ENCODE measurements at regions not wholly inside any gene's neighbourhood (a gene's known extent, or its start where the extent isn't known, plus 50 kb on each side); places are given as distances from the start of the nearest gene placed in this dataset.

DNA sequence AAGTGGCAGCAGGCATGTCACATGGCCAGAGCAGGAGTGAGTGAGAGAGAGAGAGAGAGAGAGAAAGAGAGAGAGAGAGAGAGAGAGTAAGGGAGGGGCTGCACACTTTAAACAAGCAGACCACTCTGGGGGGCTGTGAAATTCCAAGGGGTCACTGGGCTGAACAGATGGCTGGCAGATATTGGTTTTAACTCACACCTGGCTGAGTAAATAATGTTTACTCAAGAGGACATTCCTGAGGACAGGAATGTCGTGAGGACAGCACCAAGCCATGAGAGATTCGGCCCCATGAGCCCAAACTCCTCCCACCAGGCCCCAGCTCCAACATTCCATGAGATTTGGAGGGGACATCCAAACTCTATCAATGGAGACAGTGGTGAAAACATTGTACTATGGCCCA, 269.7 kb downstream of the CBLN1 start:
- no peaks in the 10 kb centered on the region for H3K4me1 ChIP-seq
- H3K27me3 ChIP-seq (ENCODE audit: low read depth): no peaks in the 10 kb centered on the region; the same call in 1 of the 2 replicates
- no peaks in the 10 kb centered on the region for H3K36me3 ChIP-seq (replicated peaks)
- H3K4me3 ChIP-seq: no peak overlapping the region
- no peak for DNase-seq (ENCODE audit: low spot score in 2 of 2)
- H3K9me3 ChIP-seq: no peaks in the 10 kb centered on the region
- in situ Hi-C loops (cut with MboI; ENCODE audit: low sequenced_read_pairs): no loop called here

GRCh38 chr16:49010879-49011278, 270.8 kb downstream of the CBLN1 start:
- H3K4me3 ChIP-seq: no peak overlapping the region
- H3K4me1 ChIP-seq: no peaks in the 10 kb centered on the region
- in situ Hi-C loops (cut with MboI; ENCODE audit: low sequenced_read_pairs): no loop called here
- no peaks in the 10 kb centered on the region for H3K9me3 ChIP-seq
- H3K27me3 ChIP-seq (ENCODE audit: low read depth): no peaks in the 10 kb centered on the region; the same call in 1 of the 2 replicates
- no peak for DNase-seq (ENCODE audit: low spot score in 2 of 2)
- no peaks in the 10 kb centered on the region for H3K36me3 ChIP-seq (replicated peaks)

GRCh38 chr16:49010396-49010795, 271.2 kb downstream of the CBLN1 start:
- no peak overlapping the region for H3K4me3 ChIP-seq
- no peak for DNase-seq (ENCODE audit: low spot score in 2 of 2)
- no peaks in the 10 kb centered on the region for H3K36me3 ChIP-seq (replicated peaks)
- in situ Hi-C loops (cut with MboI; ENCODE audit: low sequenced_read_pairs): no loop called here
- H3K9me3 ChIP-seq: no peaks in the 10 kb centered on the region
- no peaks in the 10 kb centered on the region; the same call in 1 of the 2 replicates for H3K27me3 ChIP-seq (ENCODE audit: low read depth)
- no peaks in the 10 kb centered on the region for H3K4me1 ChIP-seq

DNA sequence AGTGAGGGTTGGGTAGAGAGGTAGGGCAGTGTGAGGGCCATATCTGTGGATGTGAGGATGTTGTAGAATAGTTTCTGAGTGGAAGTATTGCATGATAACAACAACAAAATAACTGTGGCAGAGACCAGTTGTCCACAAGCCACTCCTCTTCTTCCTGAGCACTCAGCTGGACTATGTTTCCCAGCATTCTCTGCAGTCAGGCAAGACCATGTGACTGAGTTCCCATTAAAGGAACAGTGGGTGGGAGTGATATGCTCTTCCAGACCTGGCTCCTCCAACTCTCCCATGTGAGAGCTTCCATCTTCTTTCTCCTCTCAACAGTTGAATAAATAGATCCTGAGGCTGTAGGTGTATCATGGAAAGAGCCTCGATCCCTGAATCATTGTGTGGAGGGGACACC, 272.4 kb downstream of the CBLN1 start:
- in situ Hi-C loops (cut with MboI; ENCODE audit: low sequenced_read_pairs): no loop called here

DNA sequence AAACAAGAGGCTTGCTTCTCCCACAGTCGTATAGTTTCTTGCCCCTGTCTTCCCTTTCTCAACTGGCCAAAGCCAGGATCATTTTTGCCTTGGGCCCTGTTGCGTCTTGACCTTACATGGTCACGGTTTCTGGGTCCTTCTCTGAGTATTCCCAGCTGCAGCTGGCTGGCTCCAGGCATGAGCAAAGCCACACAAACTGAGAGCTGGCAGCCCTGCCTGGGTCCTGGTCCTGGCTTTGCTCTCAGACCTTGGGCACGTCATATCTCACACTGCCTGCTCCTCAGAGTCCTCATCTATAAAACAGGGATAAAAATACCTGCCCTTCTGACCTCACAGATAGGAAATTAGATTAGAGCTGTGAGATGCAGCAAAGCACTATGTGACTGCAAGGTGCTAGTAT, 277.6 kb downstream of the CBLN1 start:
- Histone ChIP-seq H3K27me3 (ENCODE audit: low read depth) (no peaks in the 10 kb centered on the region), H3K4me3 (no peak overlapping the region), H3K9me3 (no peaks in the 10 kb centered on the region), H3K4me1 (no peaks in the 10 kb centered on the region), H3K36me3 (replicated peaks) (no peaks in the 10 kb centered on the region)
- DNase-seq (ENCODE audit: low spot score in 2 of 2): no peak
- in situ Hi-C loops (cut with MboI; ENCODE audit: low sequenced_read_pairs): no loop called here

More for the DNA sequence above, 272.4 kb downstream of the CBLN1 start:
- no peak overlapping the region for H3K4me3 ChIP-seq
- no peaks in the 10 kb centered on the region for H3K27me3 ChIP-seq (ENCODE audit: low read depth)
- H3K9me3 ChIP-seq: no peaks in the 10 kb centered on the region
- no peak for DNase-seq (ENCODE audit: low spot score in 2 of 2)
- no peaks in the 10 kb centered on the region for H3K4me1 ChIP-seq
- H3K36me3 ChIP-seq (replicated peaks): no peaks in the 10 kb centered on the region

DNA sequence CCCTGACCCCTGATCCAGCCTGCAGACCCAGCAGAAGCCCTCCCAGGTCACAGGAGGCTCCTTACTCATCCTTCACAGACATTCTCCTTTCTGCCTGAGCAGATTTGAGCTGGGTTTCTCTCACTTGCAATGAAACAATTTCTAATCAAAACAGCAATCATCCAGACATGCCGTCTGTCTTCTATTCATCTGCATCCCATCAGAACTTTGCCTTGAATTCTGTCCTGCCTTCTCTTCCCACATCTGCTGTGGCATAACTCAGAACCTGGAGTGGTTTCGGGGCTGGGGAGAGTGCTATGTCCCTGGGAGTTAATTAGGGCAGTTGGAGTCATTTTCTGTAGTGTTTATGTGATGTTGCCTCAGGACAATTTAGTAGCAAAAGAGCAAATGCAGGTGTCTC, 278.6 kb downstream of the CBLN1 start:
- in situ Hi-C loops (cut with MboI; ENCODE audit: low sequenced_read_pairs): no loop called here
- Histone ChIP-seq H3K36me3 (replicated peaks) (no peaks in the 10 kb centered on the region), H3K4me3 (no peak overlapping the region), H3K4me1 (no peaks in the 10 kb centered on the region), H3K27me3 (ENCODE audit: low read depth) (no peaks in the 10 kb centered on the region), H3K9me3 (no peaks in the 10 kb centered on the region)
- DNase-seq (ENCODE audit: low spot score in 2 of 2): no peak

DNA sequence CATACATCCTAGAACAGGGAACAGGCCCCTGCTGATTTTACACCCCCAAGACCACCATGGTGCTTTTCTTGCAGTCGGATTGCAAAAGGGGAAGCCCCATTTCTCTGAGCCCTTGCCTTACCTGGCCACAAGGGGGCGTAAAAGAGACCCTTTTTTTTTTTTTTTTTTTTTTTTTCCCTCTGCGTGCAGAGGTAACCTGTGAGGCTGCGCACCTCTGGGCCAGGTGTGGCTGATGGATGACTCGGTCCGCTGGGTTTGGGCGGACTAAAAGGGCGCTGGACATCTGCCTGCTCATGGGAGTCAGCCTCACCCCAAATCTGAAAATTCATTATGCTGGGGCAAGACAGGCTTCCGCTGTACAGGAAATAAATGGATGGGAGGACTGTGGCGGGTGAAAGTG, 281.0 kb downstream of the CBLN1 start:
- H3K9me3 ChIP-seq: no peaks in the 10 kb centered on the region
- DNase-seq (ENCODE audit: low spot score in 2 of 2): no peak
- in situ Hi-C loops (cut with MboI; ENCODE audit: low sequenced_read_pairs): no loop called here
- no peaks in the 10 kb centered on the region for H3K4me1 ChIP-seq
- no peak overlapping the region for H3K4me3 ChIP-seq
- no peaks in the 10 kb centered on the region for H3K27me3 ChIP-seq (ENCODE audit: low read depth)
- no peaks in the 10 kb centered on the region for H3K36me3 ChIP-seq (replicated peaks)

DNA sequence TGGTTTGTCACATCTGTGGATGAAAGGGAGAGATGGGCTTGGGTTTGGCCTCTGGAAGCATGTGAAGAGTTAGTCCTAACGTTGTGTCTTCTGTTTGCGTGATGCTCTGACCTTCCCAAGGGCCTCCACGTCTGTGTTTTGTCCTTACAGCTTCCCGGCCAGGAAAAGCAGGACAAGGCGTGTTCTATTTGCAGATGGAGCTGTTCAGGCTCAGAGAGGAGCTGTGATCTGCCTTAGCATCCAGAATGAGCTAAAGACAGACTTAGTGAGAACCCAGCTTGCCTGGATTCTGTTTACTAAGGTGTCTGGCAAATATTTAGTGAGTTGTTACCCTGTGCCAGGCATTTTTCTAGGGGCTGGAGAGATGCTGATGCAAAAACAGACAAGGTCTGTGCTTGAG, 282.1 kb downstream of the CBLN1 start:
- H3K27me3 ChIP-seq (ENCODE audit: low read depth): no peaks in the 10 kb centered on the region
- in situ Hi-C loops (cut with MboI; ENCODE audit: low sequenced_read_pairs): no loop called here
- no peaks in the 10 kb centered on the region for H3K9me3 ChIP-seq
- DNase-seq (ENCODE audit: low spot score in 2 of 2): no peak
- H3K4me1 ChIP-seq: no peaks in the 10 kb centered on the region
- H3K4me3 ChIP-seq: no peak overlapping the region
- no peaks in the 10 kb centered on the region for H3K36me3 ChIP-seq (replicated peaks)

- H3K4me3 ChIP-seq: no peak overlapping the region
- H3K36me3 ChIP-seq (replicated peaks): no peaks in the 10 kb centered on the region
- DNase-seq (ENCODE audit: low spot score in 2 of 2): no peak
- in situ Hi-C loops (cut with MboI; ENCODE audit: low sequenced_read_pairs): no loop called here
- H3K4me1 ChIP-seq: no peaks in the 10 kb centered on the region
- no peaks in the 10 kb centered on the region for H3K9me3 ChIP-seq
- no peaks in the 10 kb centered on the region for H3K27me3 ChIP-seq (ENCODE audit: low read depth)
These were observed 282.6 kb downstream of the CBLN1 start for GRCh38 chr16:48999044-48999443.

GRCh38 chr16:48997946-48998345, 283.7 kb downstream of the CBLN1 start:
- Histone ChIP-seq H3K4me3 (no peak overlapping the region), H3K4me1 (no peaks in the 10 kb centered on the region), H3K27me3 (ENCODE audit: low read depth) (no peaks in the 10 kb centered on the region), H3K36me3 (replicated peaks) (no peaks in the 10 kb centered on the region), H3K9me3 (no peaks in the 10 kb centered on the region)
- in situ Hi-C loops (cut with MboI; ENCODE audit: low sequenced_read_pairs): no loop called here
- DNase-seq (ENCODE audit: low spot score in 2 of 2): no peak

GRCh38 chr16:48997081-48997615, 284.5 kb downstream of the CBLN1 start:
- no peaks in the 10 kb centered on the region for H3K27me3 ChIP-seq (ENCODE audit: low read depth)
- no peaks in the 10 kb centered on the region for H3K9me3 ChIP-seq
- no peaks in the 10 kb centered on the region for H3K4me1 ChIP-seq
- DNase-seq (ENCODE audit: low spot score in 2 of 2): no peak
- no peaks in the 10 kb centered on the region for H3K36me3 ChIP-seq (replicated peaks)
- in situ Hi-C loops (cut with MboI; ENCODE audit: low sequenced_read_pairs): no loop called here
- no peak overlapping the region for H3K4me3 ChIP-seq

DNA sequence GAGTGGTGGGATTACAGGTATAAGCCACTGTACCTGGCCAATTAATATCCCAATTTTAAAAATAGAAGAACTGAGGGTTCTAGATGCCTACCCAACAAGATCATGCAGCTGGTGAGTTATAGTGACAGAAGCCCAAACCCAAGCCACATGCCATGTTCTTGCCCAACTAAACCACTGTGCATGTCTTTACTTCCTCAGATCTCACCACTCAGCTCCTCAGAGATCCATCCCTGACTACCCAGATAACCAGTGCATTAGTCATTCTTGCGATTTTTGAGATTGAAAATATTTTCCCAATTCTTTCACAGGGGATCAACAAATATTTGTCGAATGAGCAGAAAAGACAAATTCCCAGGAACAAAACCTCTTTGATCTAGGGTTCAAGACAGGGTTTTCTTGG, 303.1 kb downstream of the CBLN1 start:
- DNase-seq (ENCODE audit: low spot score in 2 of 2): no peak
- Histone ChIP-seq H3K4me3 (no peak overlapping the region), H3K27me3 (ENCODE audit: low read depth) (no peaks in the 10 kb centered on the region), H3K36me3 (replicated peaks) (no peaks in the 10 kb centered on the region), H3K4me1 (no peaks in the 10 kb centered on the region), H3K9me3 (no peaks in the 10 kb centered on the region)
- in situ Hi-C loops (cut with MboI; ENCODE audit: low sequenced_read_pairs): no loop called here

GRCh38 chr16:48972236-48972635, 309.4 kb downstream of the CBLN1 start:
- Histone ChIP-seq H3K27me3 (ENCODE audit: low read depth) (no peaks in the 10 kb centered on the region), H3K36me3 (replicated peaks) (no peaks in the 10 kb centered on the region), H3K4me3 (no peak overlapping the region), H3K4me1 (no peaks in the 10 kb centered on the region), H3K9me3 (no peaks in the 10 kb centered on the region)
- in situ Hi-C loops (cut with MboI; ENCODE audit: low sequenced_read_pairs): no loop called here
- DNase-seq (ENCODE audit: low spot score in 2 of 2): no peak

GRCh38 chr16:48971571-48972077, 310.0 kb downstream of the CBLN1 start:
- no peak for DNase-seq (ENCODE audit: low spot score in 2 of 2)
- Histone ChIP-seq H3K4me3 (no peak overlapping the region), H3K9me3 (no peaks in the 10 kb centered on the region), H3K27me3 (ENCODE audit: low read depth) (no peaks in the 10 kb centered on the region), H3K36me3 (replicated peaks) (no peaks in the 10 kb centered on the region), H3K4me1 (no peaks in the 10 kb centered on the region)
- in situ Hi-C loops (cut with MboI; ENCODE audit: low sequenced_read_pairs): no loop called here

GRCh38 chr16:48970216-48970615, 311.4 kb downstream of the CBLN1 start:
- H3K4me3 ChIP-seq: no peak overlapping the region
- H3K4me1 ChIP-seq: no peaks in the 10 kb centered on the region
- no peaks in the 10 kb centered on the region for H3K9me3 ChIP-seq
- no peak for DNase-seq (ENCODE audit: low spot score in 2 of 2)
- H3K36me3 ChIP-seq (replicated peaks): no peaks in the 10 kb centered on the region
- H3K27me3 ChIP-seq (ENCODE audit: low read depth): no peaks in the 10 kb centered on the region
- in situ Hi-C loops (cut with MboI; ENCODE audit: low sequenced_read_pairs): no loop called here

Data from HAP-1 (cell line).